IMR-90 (cell line): ENCODE measurements at regions not wholly inside any gene's neighbourhood (a gene's known extent, or its start where the extent isn't known, plus 50 kb on each side); places are given as distances from the start of the nearest gene placed in this dataset.

Experiments used
- ATAC-seq: fragments of 200-7000 bp; cut with Tn5 transposase; 2 replicates; pipeline ENCODE4 v1.9.1; 2020; ENCODE audit warnings: low read depth, mild to moderate bottlenecking, moderate library complexity
- BruUV-seq: library from RNA; stranded (reverse); fragments of 400-500 nt; replicated peaks from 2 replicates; lab custom pipeline; 2021; lab: Mats Ljungman, UMichigan
- CTCF ChIA-PET: fragments of 300-600 bp; formaldehyde crosslinking; extraction: SDS; loops from one replicate; lab custom pipeline; 2021; ENCODE audit warnings: antibody characterized with exemption; lab: Yijun Ruan, JAX
- POLR2A ChIA-PET: fragments of 300-600 bp; sonication (Branson Sonifier 250); formaldehyde crosslinking; loops from one replicate; lab custom pipeline; 2022; ENCODE audit warnings: antibody characterized with exemption; ENCODE audit not compliant: unreplicated experiment; lab: Charles Lee
- DNase-seq: peaks from one replicate; pipeline ENCODE4 v3.0.0; 2013
- H2AFZ ChIP-seq: replicated peaks from 2 replicates; pipeline ENCODE3; 2013; ENCODE audit warnings: low read length, mild to moderate bottlenecking; ENCODE audit not compliant: poor library complexity
- H2AK5ac ChIP-seq: 2 replicates; pipeline ENCODE4 v1.6.1; 2013; ENCODE audit warnings: low read depth, low read length, inconsistent platforms
- H2AK9ac ChIP-seq: replicated peaks from 2 replicates; pipeline ENCODE3; 2013; ENCODE audit warnings: mild to moderate bottlenecking, low read depth, low read length, moderate library complexity; ENCODE audit not compliant: poor library complexity
- H2BK120ac ChIP-seq: 2 replicates; pipeline ENCODE4 v1.6.1; 2013; ENCODE audit warnings: low read depth, low read length, inconsistent platforms
- H2BK15ac ChIP-seq: 3 replicates; pipeline ENCODE4 v1.6.1; 2013; ENCODE audit warnings: low read depth, low read length, inconsistent platforms
- H2BK20ac ChIP-seq: 2 replicates; pipeline ENCODE4 v1.6.1; 2013; ENCODE audit warnings: low read depth, mild to moderate bottlenecking, inconsistent platforms, low read length, moderate library complexity
- H2BK5ac ChIP-seq: 2 replicates; pipeline ENCODE4 v1.6.1; 2013; ENCODE audit warnings: mild to moderate bottlenecking, low read depth, low read length, inconsistent platforms; ENCODE audit not compliant: poor library complexity, severe bottlenecking
- H3K14ac ChIP-seq: replicated peaks from 2 replicates; pipeline ENCODE4 v1.6.1; 2013; ENCODE audit warnings: low read depth, low read length, inconsistent platforms
- H3K18ac ChIP-seq: 2 replicates; pipeline ENCODE4 v1.6.1; 2013; ENCODE audit warnings: low read depth, low read length, control low read depth
- H3K23ac ChIP-seq: 2 replicates; pipeline ENCODE4 v1.6.1; 2013; ENCODE audit warnings: low read depth, low read length, inconsistent platforms
- H3K27ac ChIP-seq: 2 replicates; pipeline ENCODE4 v1.5.1; 2013; ENCODE audit warnings: mild to moderate bottlenecking, control low read depth, low read length; ENCODE audit not compliant: insufficient read depth
- H3K27me3 ChIP-seq: 2 replicates; pipeline ENCODE4 v1.6.1; 2013; ENCODE audit warnings: low read length; ENCODE audit not compliant: control insufficient read depth, insufficient read depth
- H3K36me3 ChIP-seq: 2 replicates; pipeline ENCODE4 v1.6.1; 2013; ENCODE audit warnings: low read length, mixed read lengths; ENCODE audit not compliant: control insufficient read depth, insufficient read depth
- H3K4ac ChIP-seq: 2 replicates; pipeline ENCODE4 v1.6.1; 2013; ENCODE audit warnings: low read depth, low read length, inconsistent platforms
- H3K4me1 ChIP-seq: 2 replicates; pipeline ENCODE4 v1.6.1; 2013; ENCODE audit warnings: low read length, mixed read lengths; ENCODE audit not compliant: control insufficient read depth, insufficient read depth
- H3K4me2 ChIP-seq: 2 replicates; pipeline ENCODE4 v1.6.1; 2013; ENCODE audit warnings: low read depth, mild to moderate bottlenecking, control low read depth, low read length, moderate library complexity
- H3K4me3 ChIP-seq: 2 replicates; pipeline ENCODE4 v1.5.1; 2013; ENCODE audit warnings: low read depth, mild to moderate bottlenecking, control low read depth, low read length, moderate library complexity; ENCODE audit not compliant: insufficient read depth
- H3K56ac ChIP-seq: 2 replicates; pipeline ENCODE4 v1.6.1; 2013; ENCODE audit warnings: low read length, inconsistent platforms; ENCODE audit not compliant: insufficient read depth; ENCODE audit errors: extremely low read depth
- H3K79me1 ChIP-seq, 2 experiments: 2 replicates each; pipeline ENCODE4 v1.6.1; 2013; ENCODE audit warnings: low read length in 2 of 2, inconsistent platforms in 1 of 2, low read depth in 1 of 2
- H3K9ac ChIP-seq: 2 replicates; pipeline ENCODE4 v1.6.1; 2013; ENCODE audit warnings: low read depth, low read length, control low read depth
- H3K9me1 ChIP-seq: 2 replicates; pipeline ENCODE4 v1.6.1; 2013; ENCODE audit warnings: low read length, inconsistent platforms; ENCODE audit not compliant: insufficient read depth
- H3K9me3 ChIP-seq: 2 replicates; pipeline ENCODE4 v1.6.1; 2013; ENCODE audit warnings: low read length; ENCODE audit not compliant: control insufficient read depth, insufficient read depth
- H4K20me1 ChIP-seq: 2 replicates; pipeline ENCODE4 v1.6.1; 2013; ENCODE audit warnings: low read length, inconsistent platforms; ENCODE audit not compliant: insufficient read depth
- H4K5ac ChIP-seq: 2 replicates; pipeline ENCODE4 v1.6.1; 2013; ENCODE audit warnings: mild to moderate bottlenecking, low read depth, low read length, control low read depth
- H4K8ac ChIP-seq, 2 experiments: 2 replicates each; pipeline ENCODE4 v1.6.1; 2013; ENCODE audit warnings: low read depth in 2 of 2, low read length in 2 of 2, control low read depth in 1 of 2, inconsistent platforms in 1 of 2
- H4K91ac ChIP-seq: 2 replicates; pipeline ENCODE4 v1.6.1; 2013; ENCODE audit warnings: low read depth, low read length, inconsistent platforms; ENCODE audit not compliant: insufficient read depth
- BHLHE40 ChIP-seq: fragments of 150-350 bp; IDR thresholded peaks from 2 replicates; pipeline ENCODE4 v1.6.1; 2016; ENCODE audit warnings: mild to moderate bottlenecking, low read depth, low read length
- CEBPB ChIP-seq: IDR thresholded peaks from 2 replicates; pipeline ENCODE4 v1.6.1; 2012; ENCODE audit warnings: low read depth, low read length, improper control_type of control experiment
- CTCF ChIP-seq: conservative IDR thresholded peaks from 2 replicates; pipeline ENCODE4 v1.5.1; 2012; ENCODE audit warnings: mild to moderate bottlenecking, low read depth, low read length, improper control_type of control experiment
- FOS ChIP-seq: fragments of 150-350 bp; IDR thresholded peaks from 2 replicates; pipeline ENCODE4 v1.6.1; 2016; ENCODE audit warnings: low read depth, low read length
- MAZ ChIP-seq: IDR thresholded peaks from 2 replicates; pipeline ENCODE4 v1.6.1; 2012; ENCODE audit warnings: low read depth, mild to moderate bottlenecking, low read length, improper control_type of control experiment, moderate library complexity, borderline replicate concordance
- MXI1 ChIP-seq: IDR thresholded peaks from 2 replicates; pipeline ENCODE4 v1.6.1; 2012; ENCODE audit warnings: low read depth, mild to moderate bottlenecking, low read length, moderate library complexity, borderline replicate concordance
- NFE2L2 ChIP-seq: fragments of 150-350 bp; IDR thresholded peaks from 2 replicates; pipeline ENCODE4 v1.6.1; 2016; ENCODE audit warnings: low read depth, mild to moderate bottlenecking, low read length
- POLR2A ChIP-seq: IDR thresholded peaks from 2 replicates; pipeline ENCODE4 v1.6.1; 2012; ENCODE audit warnings: mild to moderate bottlenecking, low read depth, low read length
- RAD21 ChIP-seq: IDR thresholded peaks from 2 replicates; pipeline ENCODE4 v1.6.1; 2012; ENCODE audit warnings: low read length, improper control_type of control experiment
- RCOR1 ChIP-seq: IDR thresholded peaks from 2 replicates; pipeline ENCODE4 v1.6.1; 2012; ENCODE audit warnings: mild to moderate bottlenecking, low read length, improper control_type of control experiment; ENCODE audit not compliant: insufficient replicate concordance
- SMC3 ChIP-seq: fragments of 150-350 bp; IDR thresholded peaks from 2 replicates; pipeline ENCODE4 v1.6.1; 2016; ENCODE audit warnings: low read depth, mild to moderate bottlenecking, antibody characterized with exemption, low read length, moderate library complexity
- USF2 ChIP-seq: fragments of 150-350 bp; IDR thresholded peaks from 2 replicates; pipeline ENCODE4 v1.6.1; 2017; ENCODE audit warnings: mild to moderate bottlenecking, antibody characterized with exemption, low read length, low read depth
- dilution Hi-C: fragments of 300-500 bp; cut with HindIII; formaldehyde crosslinking; loops from one replicate; pipeline ENCODE4 v1.14.3; 2018; ENCODE audit warnings: low sequenced_read_pairs; ENCODE audit not compliant: unreplicated experiment
- in situ Hi-C: fragments of 300-500 bp; cut with MboI; formaldehyde crosslinking; loops from 3 replicates; pipeline ENCODE4 v1.14.3; 2019; ENCODE audit warnings: low sequenced_read_pairs, inconsistent platforms, mixed read lengths
- intact Hi-C: fragments of 100-400 bp; cut with micrococcal nuclease; formaldehyde crosslinking; loops from 2 replicates; pipeline ENCODE4 v1.10.0; 2022

GRCh38 chr1:208759255-208759654, 515.1 kb upstream of the PLXNA2 start:
- TF ChIP-seq POLR2A (no peak), USF2 (no peak), RCOR1 (no peak), MAZ (no peak), SMC3 (no peak), RAD21 (no peak), FOS (no peak), BHLHE40 (no peak), CEBPB (no peak), NFE2L2 (no peak), CTCF (no peak), MXI1 (no peak)
- CTCF ChIA-PET: no interaction called here
- Histone ChIP-seq H3K9me1 (no peaks in the 10 kb centered on the region), H3K9ac (no peak overlapping the region), H3K18ac (no peak overlapping the region), H3K36me3 (no peaks in the 10 kb centered on the region), H3K56ac (no peak overlapping the region), H2BK5ac (no peak overlapping the region), H4K91ac (no peak overlapping the region), H2BK15ac (no peak overlapping the region), H3K79me1 (no peaks in the 10 kb centered on the region), H3K4me1 (no peaks in the 10 kb centered on the region), H2AK9ac (no peak overlapping the region), H4K5ac (no peak overlapping the region), H2AK5ac (no peak overlapping the region), H3K27ac (no peak overlapping the region), H3K23ac (no peak overlapping the region), H4K8ac (no peak overlapping the region), H2AFZ (no peak overlapping the region), H2BK20ac (no peak overlapping the region), H3K4me2 (no peak overlapping the region), H3K4me3 (no peak overlapping the region), H3K27me3 (no peaks in the 10 kb centered on the region), H2BK120ac (no peak overlapping the region), H3K4ac (no peak overlapping the region), H3K14ac (no peak overlapping the region), H3K9me3 (peaks cover 14% of the 10 kb centered on the region), H4K20me1 (no peaks in the 10 kb centered on the region)
- dilution Hi-C loops: no loop called here
- no peak for DNase-seq
- ATAC-seq: no peak
- in situ Hi-C loops: no loop called here
- intact Hi-C loops: no loop called here
- POLR2A ChIA-PET: no interaction called here
- BruUV-seq: no TSS peak
